ENCODE measurements at regions not wholly inside any gene's neighbourhood (a gene's known extent, or its start where the extent isn't known, plus 50 kb on each side); places are given as distances from the start of the nearest gene placed in this dataset.

DNA sequence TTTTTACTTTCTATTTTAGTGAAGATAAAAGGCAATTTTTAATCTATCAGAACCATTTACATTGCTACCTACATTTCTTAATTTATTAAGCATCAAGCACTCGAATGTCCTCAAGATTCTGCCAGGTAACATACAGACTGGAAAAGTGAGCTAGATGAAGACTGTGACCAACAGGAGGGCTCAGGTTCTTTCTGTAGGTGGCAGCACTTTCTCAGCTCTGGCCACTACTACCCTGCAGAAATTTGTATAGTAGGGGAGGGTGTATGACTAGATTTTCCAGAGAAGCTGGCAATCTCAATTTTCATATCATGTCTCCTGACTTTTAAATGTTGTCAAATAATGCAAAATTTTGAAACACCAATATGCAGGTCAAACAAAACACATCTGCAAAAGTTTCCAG is 165.0 kb upstream of the SUCLG2 start:
- peaks cover 0 to 4% (median 0%) of the 10 kb centered on the region in 7 donors for H3K9me3 Mint-ChIP-seq
- H3K36me3 Mint-ChIP-seq, result no peaks in the 10 kb centered on the region
- 80% methylated on average over 1 of the region's 1 CpG for WGBS (ENCODE audit: insufficient coverage)
- H3K27me3 ChIP-seq (ENCODE audit: control insufficient read depth in 2 of 2, insufficient read depth in 2 of 2, low read length in 2 of 2), result no peaks in the 10 kb centered on the region
- DNase-seq, result no peak
- no peaks in the 10 kb centered on the region for H3K4me1 ChIP-seq (ENCODE audit: control insufficient read depth in 1 of 2, insufficient read depth in 2 of 2, low read length in 2 of 2)
- H3K4me3 ChIP-seq (replicated peaks in 1 of 3; ENCODE audit: low read depth in 2 of 3, low read length in 3 of 3), result no peak overlapping the region
- H3K27ac ChIP-seq (ENCODE audit: low read depth in 1 of 2, low read length in 2 of 2), result no peak overlapping the region
- no peaks in the 10 kb centered on the region for H4K20me1 ChIP-seq (ENCODE audit: insufficient read depth, low read length)
- H3K4me3 Mint-ChIP-seq, result no peak overlapping the region
- H3K9ac ChIP-seq (ENCODE audit: insufficient read depth, low read length, poor library complexity, severe bottlenecking), result no peak overlapping the region
- TF ChIP-seq, protein P1, sequence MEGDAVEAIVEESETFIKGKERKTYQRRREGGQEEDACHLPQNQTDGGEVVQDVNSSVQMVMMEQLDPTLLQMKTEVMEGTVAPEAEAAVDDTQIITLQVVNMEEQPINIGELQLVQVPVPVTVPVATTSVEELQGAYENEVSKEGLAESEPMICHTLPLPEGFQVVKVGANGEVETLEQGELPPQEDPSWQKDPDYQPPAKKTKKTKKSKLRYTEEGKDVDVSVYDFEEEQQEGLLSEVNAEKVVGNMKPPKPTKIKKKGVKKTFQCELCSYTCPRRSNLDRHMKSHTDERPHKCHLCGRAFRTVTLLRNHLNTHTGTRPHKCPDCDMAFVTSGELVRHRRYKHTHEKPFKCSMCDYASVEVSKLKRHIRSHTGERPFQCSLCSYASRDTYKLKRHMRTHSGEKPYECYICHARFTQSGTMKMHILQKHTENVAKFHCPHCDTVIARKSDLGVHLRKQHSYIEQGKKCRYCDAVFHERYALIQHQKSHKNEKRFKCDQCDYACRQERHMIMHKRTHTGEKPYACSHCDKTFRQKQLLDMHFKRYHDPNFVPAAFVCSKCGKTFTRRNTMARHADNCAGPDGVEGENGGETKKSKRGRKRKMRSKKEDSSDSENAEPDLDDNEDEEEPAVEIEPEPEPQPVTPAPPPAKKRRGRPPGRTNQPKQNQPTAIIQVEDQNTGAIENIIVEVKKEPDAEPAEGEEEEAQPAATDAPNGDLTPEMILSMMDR (IDR thresholded peaks at IDR 0.05), result no peak
- H3K4me2 ChIP-seq (replicated peaks; ENCODE audit: extremely low read depth, low read length, poor library complexity, severe bottlenecking), result no peak overlapping the region
- no peaks in the 10 kb centered on the region for H3K4me1 Mint-ChIP-seq
- no peaks in the 10 kb centered on the region for H3K36me3 ChIP-seq (replicated peaks in 1 of 2; ENCODE audit: control insufficient read depth in 1 of 2, insufficient read depth in 2 of 2, low read length in 2 of 2)
- no peaks in the 10 kb centered on the region for H3K9me3 ChIP-seq (replicated peaks in 1 of 2; ENCODE audit: control insufficient read depth in 1 of 2, insufficient read depth in 1 of 2, low read length in 2 of 2)
- peaks cover 0 to 1% (median 0%) of the 10 kb centered on the region in 3 donors for H3K27me3 Mint-ChIP-seq (ENCODE audit: low read depth in 3 of 3)
- no peaks in the 10 kb centered on the region for H3K79me2 ChIP-seq (ENCODE audit: insufficient read depth, low read length)
- intact Hi-C loops (cut with micrococcal nuclease), result no loop called here
- no peak overlapping the region for H2AFZ ChIP-seq (ENCODE audit: insufficient read depth, low read depth, low read length, poor library complexity, severe bottlenecking)
- H3K27ac Mint-ChIP-seq, result no peak overlapping the region

DNA sequence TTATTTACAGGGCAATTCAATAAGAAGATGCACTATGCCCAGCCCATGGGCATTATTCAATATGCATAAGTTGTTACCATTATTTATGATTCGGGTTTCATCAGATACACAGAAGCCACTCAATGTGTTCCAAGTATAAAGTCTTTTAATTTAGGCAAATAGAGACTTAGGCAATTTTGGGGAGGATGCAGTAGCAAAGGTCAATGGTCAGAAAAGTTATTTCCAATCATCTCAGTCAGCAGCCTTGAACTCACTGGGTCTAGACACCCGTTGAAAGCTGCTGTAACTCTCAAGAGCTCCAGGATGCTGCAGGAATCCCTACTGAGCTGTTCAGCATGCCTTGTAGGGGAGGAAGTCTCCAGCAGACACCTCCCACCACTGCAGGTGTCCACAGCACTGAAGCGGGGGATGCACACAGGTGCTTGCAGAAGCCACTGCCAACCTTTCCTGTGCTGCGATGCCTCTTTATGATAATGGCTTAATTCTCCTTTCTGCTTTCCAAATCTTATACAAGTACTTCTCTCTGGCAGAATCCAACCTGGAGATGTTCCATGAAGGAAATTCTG is 155.0 kb upstream of the SUCLG2 start:
- Mint-ChIP-seq H3K9me3 (peaks cover 0 to 9% (median 3%) of the 10 kb centered on the region in 7 donors), H3K36me3 (no peaks in the 10 kb centered on the region), H3K4me3 (no peak overlapping the region), H3K4me1 (no peaks in the 10 kb centered on the region), H3K27ac (no peak overlapping the region), H3K27me3 (ENCODE audit: low read depth in 3 of 3) (no peaks in the 10 kb centered on the region)
- TF ChIP-seq, protein P1 (IDR thresholded peaks at IDR 0.05), result no peak
- DNase-seq, result no peak
- Histone ChIP-seq H3K9ac (ENCODE audit: insufficient read depth, low read length, poor library complexity, severe bottlenecking) (no peak overlapping the region), H3K27me3 (ENCODE audit: control insufficient read depth in 2 of 2, insufficient read depth in 2 of 2, low read length in 2 of 2) (no peaks in the 10 kb centered on the region), H3K27ac (ENCODE audit: low read depth in 1 of 2, low read length in 2 of 2) (no peak overlapping the region), H3K9me3 (replicated peaks in 1 of 2; ENCODE audit: control insufficient read depth in 1 of 2, insufficient read depth in 1 of 2, low read length in 2 of 2) (peaks cover 0 to 12% of the 10 kb centered on the region in 2 donors), H2AFZ (ENCODE audit: insufficient read depth, low read depth, low read length, poor library complexity, severe bottlenecking) (no peak overlapping the region), H3K4me2 (replicated peaks; ENCODE audit: extremely low read depth, low read length, poor library complexity, severe bottlenecking) (no peak overlapping the region), H4K20me1 (ENCODE audit: insufficient read depth, low read length) (no peaks in the 10 kb centered on the region), H3K79me2 (ENCODE audit: insufficient read depth, low read length) (no peaks in the 10 kb centered on the region), H3K4me1 (ENCODE audit: control insufficient read depth in 1 of 2, insufficient read depth in 2 of 2, low read length in 2 of 2) (no peaks in the 10 kb centered on the region), H3K36me3 (replicated peaks in 1 of 2; ENCODE audit: control insufficient read depth in 1 of 2, insufficient read depth in 2 of 2, low read length in 2 of 2) (no peaks in the 10 kb centered on the region), H3K4me3 (replicated peaks in 1 of 3; ENCODE audit: low read depth in 2 of 3, low read length in 3 of 3) (no peak overlapping the region)
- WGBS (ENCODE audit: insufficient coverage), result no CpG with 5 or more reads among the region's 4 CpGs
- intact Hi-C loops (cut with micrococcal nuclease), result no loop called here
